Endodermal cell (in vitro differentiated cells): ENCODE measurements at regions not wholly inside any gene's neighbourhood (a gene's known extent, or its start where the extent isn't known, plus 50 kb on each side); places are given as distances from the start of the nearest gene placed in this dataset.

Experiments
- DNase-seq: peaks from one replicate; pipeline ENCODE4 v3.0.0-alpha.2; 2017
- H3K27ac ChIP-seq: 2 replicates; pipeline ENCODE4 v1.5.1; 2013; ENCODE audit warnings: mild to moderate bottlenecking, low read depth, low read length, moderate library complexity
- H3K27me3 ChIP-seq: 2 replicates; pipeline ENCODE4 v1.6.1; 2013; ENCODE audit warnings: mild to moderate bottlenecking, low read length, moderate library complexity; ENCODE audit not compliant: insufficient read depth, control insufficient read depth, poor library complexity, severe bottlenecking
- H3K36me3 ChIP-seq: 2 replicates; pipeline ENCODE4 v1.7.0; 2013; ENCODE audit warnings: mild to moderate bottlenecking, low read length, moderate library complexity; ENCODE audit not compliant: control insufficient read depth, insufficient read depth
- H3K4me1 ChIP-seq: one replicate; pipeline ENCODE4 v1.7.0; 2013; ENCODE audit warnings: low read length; ENCODE audit not compliant: control insufficient read depth, insufficient read depth
- H3K4me3 ChIP-seq: 2 replicates; pipeline ENCODE4 v1.5.1; 2013; ENCODE audit warnings: mild to moderate bottlenecking, low read length, moderate library complexity
- H3K9ac ChIP-seq: 2 replicates; pipeline ENCODE4 v1.6.1; 2013; ENCODE audit warnings: mild to moderate bottlenecking, low read length, moderate library complexity; ENCODE audit not compliant: poor library complexity, severe bottlenecking; ENCODE audit errors: extremely low read depth
- H3K9me3 ChIP-seq: 2 replicates; pipeline ENCODE4 v1.6.1; 2013; ENCODE audit warnings: mild to moderate bottlenecking, low read length, moderate library complexity; ENCODE audit not compliant: control insufficient read depth
- H3K27ac Mint-ChIP-seq: 2 replicates; pipeline ENCODE4 v1.8.0; 2020; ENCODE audit warnings: mixed read lengths
- H3K27me3 Mint-ChIP-seq: 2 replicates; pipeline ENCODE4 v1.8.0; 2021; ENCODE audit warnings: mild to moderate bottlenecking, mixed read lengths; ENCODE audit not compliant: insufficient read depth
- H3K36me3 Mint-ChIP-seq: 2 replicates; pipeline ENCODE4 v1.8.0; 2020; ENCODE audit warnings: low read depth, mixed read lengths
- H3K4me1 Mint-ChIP-seq: 2 replicates; pipeline ENCODE4 v1.8.0; 2020; ENCODE audit warnings: mixed read lengths
- H3K4me3 Mint-ChIP-seq: 2 replicates; pipeline ENCODE4 v1.8.0; 2020; ENCODE audit warnings: mild to moderate bottlenecking, moderate library complexity, mixed read lengths
- H3K9me3 Mint-ChIP-seq: 2 replicates; pipeline ENCODE4 v1.8.0; 2020; ENCODE audit warnings: mild to moderate bottlenecking, mixed read lengths
- WGBS, 2 experiments: methylation state at CpG; one replicate each; pipeline versions ENCODE4 v1.1.5 to v1.1.7; 2013; ENCODE audit warnings: missing lambda C conversion rate in 2 of 2, mixed read lengths in 1 of 2; ENCODE audit not compliant: insufficient coverage in 1 of 2, insufficient read length in 1 of 2; 5-methylcytosine and 5-hydroxymethylcytosine counted together
- TF ChIP-seq, protein P1 (sequence below): fragments of 200-600 bp; sonication (generic); conservative IDR thresholded peaks from 2 replicates; pipeline ENCODE4 v1.5.0; 2021; ENCODE audit warnings: antibody characterized with exemption, mild to moderate bottlenecking

GRCh38 chr6:170124150-170124549 lies 166.7 kb downstream of the DLL1 start:
- no peaks in the 10 kb centered on the region for H3K4me1 ChIP-seq
- peaks cover 25% of the 10 kb centered on the region for H3K9me3 Mint-ChIP-seq
- H3K27ac Mint-ChIP-seq = no peak overlapping the region

DNA sequence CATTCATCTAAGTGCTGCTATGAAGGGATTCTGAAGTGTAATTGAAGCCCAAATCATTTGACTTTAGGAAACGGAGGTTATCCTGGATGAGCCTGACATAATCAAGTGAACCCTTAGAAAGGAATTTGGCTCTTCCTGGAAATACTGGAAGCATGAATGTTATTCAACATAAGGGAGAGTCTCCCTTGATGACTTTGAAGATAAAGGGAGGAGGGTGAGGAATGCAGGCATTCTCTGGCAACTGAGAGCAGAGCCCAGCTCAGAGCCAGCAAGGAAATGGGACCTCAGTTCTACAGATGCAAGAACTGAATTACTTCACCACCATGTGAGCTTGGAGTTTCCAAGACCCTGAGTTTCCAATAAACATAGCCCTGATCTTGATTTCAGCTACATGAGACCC lies 168.2 kb downstream of the DLL1 start:
- no peaks in the 10 kb centered on the region for H3K36me3 Mint-ChIP-seq
- Histone ChIP-seq H3K27ac (no peak overlapping the region), H3K4me3 (no peak overlapping the region), H3K9ac (no peak overlapping the region), H3K9me3 (peaks cover 23% of the 10 kb centered on the region), H3K4me1 (no peaks in the 10 kb centered on the region), H3K27me3 (no peaks in the 10 kb centered on the region), H3K36me3 (no peaks in the 10 kb centered on the region)
- H3K4me1 Mint-ChIP-seq = no peaks in the 10 kb centered on the region
- WGBS, 2 experiments = 86 to 92% methylated on average over 1 of the region's 1 CpG
- H3K4me3 Mint-ChIP-seq = no peak overlapping the region
- peak; percentile 30 for DNase-seq
- no peaks in the 10 kb centered on the region for H3K27me3 Mint-ChIP-seq
- peaks cover 31% of the 10 kb centered on the region for H3K9me3 Mint-ChIP-seq
- no peak overlapping the region for H3K27ac Mint-ChIP-seq
- TF ChIP-seq, protein P1, sequence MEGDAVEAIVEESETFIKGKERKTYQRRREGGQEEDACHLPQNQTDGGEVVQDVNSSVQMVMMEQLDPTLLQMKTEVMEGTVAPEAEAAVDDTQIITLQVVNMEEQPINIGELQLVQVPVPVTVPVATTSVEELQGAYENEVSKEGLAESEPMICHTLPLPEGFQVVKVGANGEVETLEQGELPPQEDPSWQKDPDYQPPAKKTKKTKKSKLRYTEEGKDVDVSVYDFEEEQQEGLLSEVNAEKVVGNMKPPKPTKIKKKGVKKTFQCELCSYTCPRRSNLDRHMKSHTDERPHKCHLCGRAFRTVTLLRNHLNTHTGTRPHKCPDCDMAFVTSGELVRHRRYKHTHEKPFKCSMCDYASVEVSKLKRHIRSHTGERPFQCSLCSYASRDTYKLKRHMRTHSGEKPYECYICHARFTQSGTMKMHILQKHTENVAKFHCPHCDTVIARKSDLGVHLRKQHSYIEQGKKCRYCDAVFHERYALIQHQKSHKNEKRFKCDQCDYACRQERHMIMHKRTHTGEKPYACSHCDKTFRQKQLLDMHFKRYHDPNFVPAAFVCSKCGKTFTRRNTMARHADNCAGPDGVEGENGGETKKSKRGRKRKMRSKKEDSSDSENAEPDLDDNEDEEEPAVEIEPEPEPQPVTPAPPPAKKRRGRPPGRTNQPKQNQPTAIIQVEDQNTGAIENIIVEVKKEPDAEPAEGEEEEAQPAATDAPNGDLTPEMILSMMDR = no peak

More at GRCh38 chr6:170124150-170124549, 166.7 kb downstream of the DLL1 start:
- H3K27me3 ChIP-seq = no peaks in the 10 kb centered on the region
- 78% methylated on average over 2 of the region's 2 CpGs; no CpG with 5 or more reads in 1 of the 2 experiments for WGBS, 2 experiments
- no peaks in the 10 kb centered on the region for H3K36me3 ChIP-seq
- H3K9ac ChIP-seq = no peak overlapping the region
- H3K4me1 Mint-ChIP-seq = no peaks in the 10 kb centered on the region
- peak; percentile 12 for DNase-seq
- peaks cover 23% of the 10 kb centered on the region for H3K9me3 ChIP-seq
- no peak overlapping the region for H3K4me3 Mint-ChIP-seq
- H3K27ac ChIP-seq = no peak overlapping the region
- H3K27me3 Mint-ChIP-seq = no peaks in the 10 kb centered on the region
- TF ChIP-seq, protein P1 = no peak
- H3K4me3 ChIP-seq = no peak overlapping the region
- H3K36me3 Mint-ChIP-seq = no peaks in the 10 kb centered on the region

DNA sequence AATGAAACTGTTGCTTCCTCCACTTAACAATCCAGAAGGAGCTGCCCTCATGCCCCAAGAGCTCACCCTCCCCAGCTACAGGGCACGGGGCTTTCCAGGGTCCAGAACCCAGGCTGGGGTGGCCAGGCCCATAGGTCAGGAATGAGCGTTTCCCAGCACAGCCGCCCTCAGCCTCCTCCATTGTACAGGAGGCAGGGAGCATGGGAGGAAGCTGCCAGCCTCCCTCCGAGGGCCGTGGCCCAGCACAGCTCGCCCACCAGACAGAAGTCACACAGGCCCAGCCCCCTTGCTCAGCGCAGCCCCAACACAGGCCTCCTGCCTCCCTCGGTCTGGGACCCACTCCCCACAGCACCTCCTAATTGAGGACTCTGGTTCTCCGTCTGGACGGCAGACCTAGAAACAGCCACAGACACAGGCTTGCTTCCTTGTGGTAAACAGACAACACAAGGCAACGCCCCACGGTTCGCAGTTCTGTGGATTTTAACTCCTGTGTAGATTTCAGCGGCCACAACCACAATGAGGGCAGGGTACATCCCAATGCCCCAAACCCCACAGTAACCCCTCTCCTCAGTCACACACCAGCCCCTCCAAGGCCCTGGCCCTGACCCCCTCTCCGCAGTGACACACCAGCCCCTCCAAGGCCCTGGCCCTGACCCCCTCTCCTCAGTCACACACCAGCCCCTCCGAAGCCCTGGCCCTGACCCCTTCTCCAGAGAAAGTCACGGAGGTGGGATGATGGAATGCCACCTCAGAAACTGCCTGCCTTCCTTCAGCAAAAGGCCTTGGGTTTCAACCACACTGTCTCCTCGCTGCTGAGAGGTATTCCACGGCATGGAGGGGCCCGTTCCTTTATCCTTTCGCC lies 173.5 kb downstream of the DLL1 start:
- H3K4me1 ChIP-seq = no peaks in the 10 kb centered on the region
- DNase-seq = peak; percentile 36
- H3K4me3 ChIP-seq = no peak overlapping the region
- TF ChIP-seq, protein P1 = no peak
- Mint-ChIP-seq H3K27ac (no peak overlapping the region), H3K9me3 (peaks cover 31% of the 10 kb centered on the region), H3K4me1 (no peaks in the 10 kb centered on the region), H3K36me3 (no peaks in the 10 kb centered on the region), H3K4me3 (no peak overlapping the region), H3K27me3 (no peaks in the 10 kb centered on the region)
- peaks cover 23% of the 10 kb centered on the region for H3K9me3 ChIP-seq
- no peak overlapping the region for H3K27ac ChIP-seq
- WGBS, 2 experiments = 91 to 92% methylated on average over 4 to 21 of the region's 21 CpGs
- no peak overlapping the region for H3K9ac ChIP-seq
- no peaks in the 10 kb centered on the region for H3K36me3 ChIP-seq
- no peaks in the 10 kb centered on the region for H3K27me3 ChIP-seq
